ENCODE measurements at regions not wholly inside any gene's neighbourhood (a gene's known extent, or its start where the extent isn't known, plus 50 kb on each side); places are given as distances from the start of the nearest gene placed in this dataset.

- H3K4me3 Mint-ChIP-seq = no peak overlapping the region
- H3K9me3 Mint-ChIP-seq = no peaks in the 10 kb centered on the region
- H3K27ac Mint-ChIP-seq = no peak overlapping the region
- peak; percentile 83 to 85 (median 83) for TF ChIP-seq CTCF (IDR thresholded peaks at IDR 0.05; ENCODE audit: unreplicated experiment in 3 of 3)
- no peaks in the 10 kb centered on the region for H3K36me3 Mint-ChIP-seq (ENCODE audit: low read depth)
- H3K27me3 Mint-ChIP-seq (ENCODE audit: low read depth) = peaks cover 34% of the 10 kb centered on the region
- H3K4me1 Mint-ChIP-seq = no peaks in the 10 kb centered on the region
These were observed 505.4 kb downstream of the PLCL1 start for GRCh38 chr2:198309673-198310280.

- Mint-ChIP-seq H3K27ac (no peak overlapping the region), H3K9me3 (no peaks in the 10 kb centered on the region), H3K4me3 (no peak overlapping the region), H3K27me3 (ENCODE audit: low read depth) (peaks cover 31% of the 10 kb centered on the region), H3K36me3 (ENCODE audit: low read depth) (no peaks in the 10 kb centered on the region), H3K4me1 (no peaks in the 10 kb centered on the region)
- no peak for TF ChIP-seq CTCF (IDR thresholded peaks at IDR 0.05; ENCODE audit: unreplicated experiment in 3 of 3)
These were observed 504.7 kb downstream of the PLCL1 start for GRCh38 chr2:198309081-198309480.

- H3K4me3 Mint-ChIP-seq = no peak overlapping the region
- no peaks in the 10 kb centered on the region for H3K9me3 Mint-ChIP-seq
- no peak for TF ChIP-seq CTCF (IDR thresholded peaks at IDR 0.05; ENCODE audit: unreplicated experiment in 3 of 3)
- peaks cover 24% of the 10 kb centered on the region for H3K27me3 Mint-ChIP-seq (ENCODE audit: low read depth)
- no peaks in the 10 kb centered on the region for H3K4me1 Mint-ChIP-seq
- no peak overlapping the region for H3K27ac Mint-ChIP-seq
- no peaks in the 10 kb centered on the region for H3K36me3 Mint-ChIP-seq (ENCODE audit: low read depth)
These were observed 504.0 kb downstream of the PLCL1 start for GRCh38 chr2:198308368-198308767.

- TF ChIP-seq CTCF (IDR thresholded peaks at IDR 0.05; ENCODE audit: unreplicated experiment in 3 of 3) = no peak
- no peaks in the 10 kb centered on the region for H3K9me3 Mint-ChIP-seq
- no peaks in the 10 kb centered on the region for H3K4me1 Mint-ChIP-seq
- peaks cover 13% of the 10 kb centered on the region for H3K27me3 Mint-ChIP-seq (ENCODE audit: low read depth)
- no peak overlapping the region for H3K27ac Mint-ChIP-seq
- no peak overlapping the region for H3K4me3 Mint-ChIP-seq
- H3K36me3 Mint-ChIP-seq (ENCODE audit: low read depth) = no peaks in the 10 kb centered on the region
These were observed 502.7 kb downstream of the PLCL1 start for GRCh38 chr2:198307093-198307492.

- H3K36me3 Mint-ChIP-seq (ENCODE audit: low read depth) = no peaks in the 10 kb centered on the region
- no peaks in the 10 kb centered on the region for H3K9me3 Mint-ChIP-seq
- H3K4me3 Mint-ChIP-seq = no peak overlapping the region
- TF ChIP-seq CTCF (IDR thresholded peaks at IDR 0.05; ENCODE audit: unreplicated experiment in 3 of 3) = no peak
- no peaks in the 10 kb centered on the region for H3K4me1 Mint-ChIP-seq
- peaks cover 14% of the 10 kb centered on the region for H3K27me3 Mint-ChIP-seq (ENCODE audit: low read depth)
- H3K27ac Mint-ChIP-seq = no peak overlapping the region
These were observed 500.5 kb downstream of the PLCL1 start for GRCh38 chr2:198304859-198305258.

GRCh38 chr2:198297350-198297749 is 493.0 kb downstream of the PLCL1 start:
- H3K27ac Mint-ChIP-seq = no peak overlapping the region

More at GRCh38 chr2:198297350-198297749, 493.0 kb downstream of the PLCL1 start:
- no peak for TF ChIP-seq CTCF (IDR thresholded peaks at IDR 0.05; ENCODE audit: unreplicated experiment in 3 of 3)
- Mint-ChIP-seq H3K9me3 (no peaks in the 10 kb centered on the region), H3K4me3 (no peak overlapping the region), H3K27me3 (ENCODE audit: low read depth) (peaks cover 3% of the 10 kb centered on the region), H3K4me1 (no peaks in the 10 kb centered on the region), H3K36me3 (ENCODE audit: low read depth) (no peaks in the 10 kb centered on the region)
